ENCODE measurements at regions not wholly inside any gene's neighbourhood (a gene's known extent, or its start where the extent isn't known, plus 50 kb on each side); places are given as distances from the start of the nearest gene placed in this dataset.

DNA sequence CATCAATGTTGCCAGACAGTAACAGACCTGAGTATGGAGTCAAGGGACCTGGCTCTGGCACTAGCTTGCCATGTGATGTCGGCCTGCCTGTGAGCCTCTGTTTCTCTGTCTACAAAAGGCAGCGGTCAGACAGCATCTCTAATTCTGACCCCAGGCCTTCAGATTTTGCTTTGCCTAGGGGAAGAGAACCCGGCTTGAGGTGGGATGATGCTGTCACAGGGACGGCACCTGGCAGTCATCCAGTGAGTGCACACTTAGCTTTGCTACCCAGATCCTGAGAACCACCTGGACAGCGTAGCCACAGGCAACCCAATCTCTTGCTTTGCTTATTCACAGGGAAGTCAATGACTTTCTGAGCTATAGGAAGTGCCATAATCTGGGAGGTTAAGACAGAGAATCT lies 135.2 kb upstream of the SALL1 start:
- ChIA-PET POLR2A (no interaction called here), RAD21 (ENCODE audit: low non-redundant PET in 1 of 2, low total read pairs in 2 of 2, uncharacterized antibody in 2 of 2, unreplicated experiment in 2 of 2) (no interaction called here), CTCF (no interaction called here)
- Histone ChIP-seq H3K9me3 (ENCODE audit: control insufficient read depth in 1 of 2, insufficient read depth in 1 of 2, low read depth in 1 of 2, low read length in 2 of 2) (peaks cover 0 to 3% of the 10 kb centered on the region in 2 experiments; a peak in 1 of 4 replicates), H4K20me1 (ENCODE audit: insufficient read depth) (no peaks in the 10 kb centered on the region), H3K4me3 (replicated peaks in 1 of 2; ENCODE audit: low read depth in 1 of 2, low read length in 2 of 2) (no peak overlapping the region), H3K9ac (ENCODE audit: low read length) (no peak overlapping the region), H3K9me2 (ENCODE audit: insufficient read depth) (no peaks in the 10 kb centered on the region), H3K27ac (ENCODE audit: low read depth, low read length) (no peak overlapping the region), H3K4me1 (ENCODE audit: control insufficient read depth in 1 of 2, insufficient read depth in 2 of 2, low read length in 2 of 2) (no peaks in the 10 kb centered on the region), H3K4me2 (ENCODE audit: low read length) (no peak overlapping the region), H3K27me3 (ENCODE audit: insufficient read depth, low read length) (no peaks in the 10 kb centered on the region), H3K36me3 (ENCODE audit: control insufficient read depth in 1 of 2, insufficient read depth in 2 of 2, low read length in 2 of 2) (no peaks in the 10 kb centered on the region), H2AFZ (ENCODE audit: low read depth, low read length, poor library complexity, severe bottlenecking) (no peak overlapping the region), H3K79me2 (ENCODE audit: insufficient read depth, low read length) (no peaks in the 10 kb centered on the region)
- intact Hi-C loops (cut with micrococcal nuclease): no loop called here
- ATAC-seq (no peak), DNase-seq (ENCODE audit: low read depth, low spot score) (no peak)
- no TSS peak for BruUV-seq (replicated peaks)
- TF ChIP-seq, protein P1, sequence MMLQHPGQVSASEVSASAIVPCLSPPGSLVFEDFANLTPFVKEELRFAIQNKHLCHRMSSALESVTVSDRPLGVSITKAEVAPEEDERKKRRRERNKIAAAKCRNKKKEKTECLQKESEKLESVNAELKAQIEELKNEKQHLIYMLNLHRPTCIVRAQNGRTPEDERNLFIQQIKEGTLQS (IDR thresholded peaks at IDR 0.05): no peak
- TF ChIP-seq TCF7L2 (IDR thresholded peaks at IDR 0.05; ENCODE audit: borderline replicate concordance, extremely low read depth, insufficient read depth, insufficient read length): no peak
- TF ChIP-seq YY1 (IDR thresholded peaks at IDR 0.05; ENCODE audit: extremely low read depth, insufficient replicate concordance, low read depth, low read length): no peak
- no peak for TF ChIP-seq SP1 (IDR thresholded peaks at IDR 0.05; ENCODE audit: low read depth)
- no peak for TF ChIP-seq POLR2AphosphoS5 (IDR thresholded peaks at IDR 0.05; ENCODE audit: low read depth, low read length)

DNA sequence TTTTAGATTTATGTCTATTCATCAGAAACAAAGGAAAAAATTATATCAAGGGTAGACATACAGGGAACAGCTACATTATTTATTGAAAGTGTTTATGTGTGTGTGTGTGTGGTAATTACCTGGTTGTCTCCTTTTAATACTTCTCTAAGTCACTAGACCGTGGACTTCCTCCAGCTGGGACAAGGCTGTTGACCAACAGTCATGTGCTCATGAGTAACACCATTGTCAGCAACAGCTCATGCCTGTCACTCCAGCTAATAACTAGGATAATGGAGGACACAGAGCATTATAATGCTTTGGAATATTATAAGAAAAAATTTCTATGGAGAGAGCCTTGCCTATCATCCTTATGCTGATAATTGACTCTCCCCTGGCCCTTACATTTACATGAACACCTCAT lies 125.3 kb upstream of the SALL1 start:
- H3K27me3 ChIP-seq (ENCODE audit: insufficient read depth, low read length): no peaks in the 10 kb centered on the region
- no peaks in the 10 kb centered on the region for H4K20me1 ChIP-seq (ENCODE audit: insufficient read depth)
- no peak overlapping the region for H3K4me3 ChIP-seq (replicated peaks in 1 of 2; ENCODE audit: low read depth in 1 of 2, low read length in 2 of 2)
- CTCF ChIA-PET: no interaction called here
- no peaks in the 10 kb centered on the region for H3K9me2 ChIP-seq (ENCODE audit: insufficient read depth)
- H3K9me3 ChIP-seq (ENCODE audit: control insufficient read depth in 1 of 2, insufficient read depth in 1 of 2, low read depth in 1 of 2, low read length in 2 of 2): peaks cover 7 to 29% of the 10 kb centered on the region in 2 experiments; a peak in 2 of 4 replicates
- ATAC-seq: no peak
- POLR2A ChIA-PET: no interaction called here
- H3K79me2 ChIP-seq (ENCODE audit: insufficient read depth, low read length): no peaks in the 10 kb centered on the region
- no peak overlapping the region for H2AFZ ChIP-seq (ENCODE audit: low read depth, low read length, poor library complexity, severe bottlenecking)
- H3K4me1 ChIP-seq (ENCODE audit: control insufficient read depth in 1 of 2, insufficient read depth in 2 of 2, low read length in 2 of 2): no peaks in the 10 kb centered on the region
- no peak overlapping the region for H3K4me2 ChIP-seq (ENCODE audit: low read length)
- intact Hi-C loops (cut with micrococcal nuclease): no loop called here
- no peak for DNase-seq (ENCODE audit: low read depth, low spot score)
- no peak overlapping the region for H3K27ac ChIP-seq (ENCODE audit: low read depth, low read length)
- no TSS peak for BruUV-seq (replicated peaks)
- H3K9ac ChIP-seq (ENCODE audit: low read length): no peak overlapping the region
- RAD21 ChIA-PET (ENCODE audit: low non-redundant PET in 1 of 2, low total read pairs in 2 of 2, uncharacterized antibody in 2 of 2, unreplicated experiment in 2 of 2): no interaction called here
- no peaks in the 10 kb centered on the region for H3K36me3 ChIP-seq (ENCODE audit: control insufficient read depth in 1 of 2, insufficient read depth in 2 of 2, low read length in 2 of 2)
- TF ChIP-seq, protein P2, sequence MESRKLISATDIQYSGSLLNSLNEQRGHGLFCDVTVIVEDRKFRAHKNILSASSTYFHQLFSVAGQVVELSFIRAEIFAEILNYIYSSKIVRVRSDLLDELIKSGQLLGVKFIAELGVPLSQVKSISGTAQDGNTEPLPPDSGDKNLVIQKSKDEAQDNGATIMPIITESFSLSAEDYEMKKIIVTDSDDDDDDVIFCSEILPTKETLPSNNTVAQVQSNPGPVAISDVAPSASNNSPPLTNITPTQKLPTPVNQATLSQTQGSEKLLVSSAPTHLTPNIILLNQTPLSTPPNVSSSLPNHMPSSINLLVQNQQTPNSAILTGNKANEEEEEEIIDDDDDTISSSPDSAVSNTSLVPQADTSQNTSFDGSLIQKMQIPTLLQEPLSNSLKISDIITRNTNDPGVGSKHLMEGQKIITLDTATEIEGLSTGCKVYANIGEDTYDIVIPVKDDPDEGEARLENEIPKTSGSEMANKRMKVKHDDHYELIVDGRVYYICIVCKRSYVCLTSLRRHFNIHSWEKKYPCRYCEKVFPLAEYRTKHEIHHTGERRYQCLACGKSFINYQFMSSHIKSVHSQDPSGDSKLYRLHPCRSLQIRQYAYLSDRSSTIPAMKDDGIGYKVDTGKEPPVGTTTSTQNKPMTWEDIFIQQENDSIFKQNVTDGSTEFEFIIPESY (IDR thresholded peaks at IDR 0.05; ENCODE audit: extremely low read depth, insufficient replicate concordance, low read length): no peak
- TF ChIP-seq, protein P1 (IDR thresholded peaks at IDR 0.05): no peak
- TF ChIP-seq POLR2A (IDR thresholded peaks at IDR 0.05; ENCODE audit: borderline replicate concordance, extremely low read depth, insufficient read depth, insufficient read length): no peak
- no peak for TF ChIP-seq CBX3 (IDR thresholded peaks at IDR 0.05; ENCODE audit: low read depth)
- no peak for TF ChIP-seq CEBPB (IDR thresholded peaks at IDR 0.05; ENCODE audit: low read depth)
- TF ChIP-seq ZFX (IDR thresholded peaks at IDR 0.05): no peak
- no peak for TF ChIP-seq EGR1 (IDR thresholded peaks at IDR 0.05; ENCODE audit: low read depth)
- no peak for TF ChIP-seq RAD21 (IDR thresholded peaks at IDR 0.05; ENCODE audit: low read depth)
- no peak for TF ChIP-seq TCF7L2 (IDR thresholded peaks at IDR 0.05; ENCODE audit: borderline replicate concordance, extremely low read depth, insufficient read depth, insufficient read length)
- TF ChIP-seq EZH2phosphoT487 (IDR thresholded peaks at IDR 0.05; ENCODE audit: borderline replicate concordance): no peak
- TF ChIP-seq EZH2 (IDR thresholded peaks at IDR 0.05): no peak
- no peak for TF ChIP-seq SP1 (IDR thresholded peaks at IDR 0.05; ENCODE audit: low read depth)
- no peak for TF ChIP-seq FOSL1 (IDR thresholded peaks at IDR 0.05; ENCODE audit: low read depth)
- TF ChIP-seq, protein P3, sequence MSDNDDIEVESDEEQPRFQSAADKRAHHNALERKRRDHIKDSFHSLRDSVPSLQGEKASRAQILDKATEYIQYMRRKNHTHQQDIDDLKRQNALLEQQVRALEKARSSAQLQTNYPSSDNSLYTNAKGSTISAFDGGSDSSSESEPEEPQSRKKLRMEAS (IDR thresholded peaks at IDR 0.05): no peak
